ENCODE measurements at regions not wholly inside any gene's neighbourhood (a gene's known extent, or its start where the extent isn't known, plus 50 kb on each side); places are given as distances from the start of the nearest gene placed in this dataset.

- no peak overlapping the region for H2AFZ ChIP-seq (ENCODE audit: low read length)
- H3K27ac ChIP-seq (ENCODE audit: low read length), result no peak overlapping the region
- H3K36me3 ChIP-seq (replicated peaks; ENCODE audit: insufficient read depth, low read length), result no peaks in the 10 kb centered on the region
- no peak overlapping the region for H3K4me3 ChIP-seq (ENCODE audit: low read length)
- no peaks in the 10 kb centered on the region for H3F3A ChIP-seq (ENCODE audit: insufficient read depth, low read length)
- H3K27me3 ChIP-seq (replicated peaks; ENCODE audit: insufficient read depth, low read length), result no peaks in the 10 kb centered on the region
- no peaks in the 10 kb centered on the region for H3K9me3 ChIP-seq (replicated peaks; ENCODE audit: insufficient read depth, low read length)
- no peak for DNase-seq
- no peaks in the 10 kb centered on the region for H3K79me2 ChIP-seq (ENCODE audit: low read length)
- no peak for TF ChIP-seq EZH2phosphoT487 (IDR thresholded peaks at IDR 0.05; ENCODE audit: low read length)
- TF ChIP-seq CTCF (IDR thresholded peaks at IDR 0.05; ENCODE audit: low read length), result no peak
- TF ChIP-seq EZH2 (optimal IDR thresholded peaks at IDR 0.05; ENCODE audit: low read depth, low read length), result no peak
- no peak overlapping the region for H3K4me2 ChIP-seq (ENCODE audit: low read depth, low read length)
- H4K20me1 ChIP-seq (ENCODE audit: insufficient read depth, low read length), result no peaks in the 10 kb centered on the region
- H3K4me1 ChIP-seq (ENCODE audit: low read length), result no peaks in the 10 kb centered on the region
- no peak overlapping the region for H3K9ac ChIP-seq (ENCODE audit: low read length)
- H3K9me2 ChIP-seq (replicated peaks; ENCODE audit: insufficient read depth, low read length), result no peaks in the 10 kb centered on the region
These were observed 362.7 kb downstream of the REEP3 start for GRCh38 chr10:63883861-63884260.

- TF ChIP-seq EZH2phosphoT487 (IDR thresholded peaks at IDR 0.05; ENCODE audit: low read length) (no peak), EZH2 (optimal IDR thresholded peaks at IDR 0.05; ENCODE audit: low read depth, low read length) (no peak), CTCF (IDR thresholded peaks at IDR 0.05; ENCODE audit: low read length) (no peak)
- Histone ChIP-seq H3K27me3 (replicated peaks; ENCODE audit: insufficient read depth, low read length) (no peaks in the 10 kb centered on the region), H2AFZ (ENCODE audit: low read length) (no peak overlapping the region), H3K9me3 (replicated peaks; ENCODE audit: insufficient read depth, low read length) (no peaks in the 10 kb centered on the region), H3K36me3 (replicated peaks; ENCODE audit: insufficient read depth, low read length) (no peaks in the 10 kb centered on the region), H3K79me2 (ENCODE audit: low read length) (no peaks in the 10 kb centered on the region), H3K4me1 (ENCODE audit: low read length) (no peaks in the 10 kb centered on the region), H3K9ac (ENCODE audit: low read length) (no peak overlapping the region), H3K4me3 (ENCODE audit: low read length) (no peak overlapping the region), H3K27ac (ENCODE audit: low read length) (no peak overlapping the region), H3K4me2 (ENCODE audit: low read depth, low read length) (no peak overlapping the region), H4K20me1 (ENCODE audit: insufficient read depth, low read length) (no peaks in the 10 kb centered on the region), H3F3A (ENCODE audit: insufficient read depth, low read length) (no peaks in the 10 kb centered on the region), H3K9me2 (replicated peaks; ENCODE audit: insufficient read depth, low read length) (no peaks in the 10 kb centered on the region)
- no peak for DNase-seq
These were observed 363.2 kb downstream of the REEP3 start for GRCh38 chr10:63884426-63884825.

GRCh38 chr10:63885156-63885555 lies 364.0 kb downstream of the REEP3 start:
- Histone ChIP-seq H3K27me3 (replicated peaks; ENCODE audit: insufficient read depth, low read length) (no peaks in the 10 kb centered on the region), H4K20me1 (ENCODE audit: insufficient read depth, low read length) (no peaks in the 10 kb centered on the region), H3K27ac (ENCODE audit: low read length) (no peak overlapping the region), H3K4me2 (ENCODE audit: low read depth, low read length) (no peak overlapping the region), H3F3A (ENCODE audit: insufficient read depth, low read length) (no peaks in the 10 kb centered on the region), H3K79me2 (ENCODE audit: low read length) (no peaks in the 10 kb centered on the region), H2AFZ (ENCODE audit: low read length) (no peak overlapping the region), H3K4me3 (ENCODE audit: low read length) (no peak overlapping the region), H3K9me2 (replicated peaks; ENCODE audit: insufficient read depth, low read length) (no peaks in the 10 kb centered on the region), H3K36me3 (replicated peaks; ENCODE audit: insufficient read depth, low read length) (no peaks in the 10 kb centered on the region), H3K9ac (ENCODE audit: low read length) (no peak overlapping the region), H3K4me1 (ENCODE audit: low read length) (no peaks in the 10 kb centered on the region), H3K9me3 (replicated peaks; ENCODE audit: insufficient read depth, low read length) (no peaks in the 10 kb centered on the region)
- TF ChIP-seq EZH2 (optimal IDR thresholded peaks at IDR 0.05; ENCODE audit: low read depth, low read length) (no peak), EZH2phosphoT487 (IDR thresholded peaks at IDR 0.05; ENCODE audit: low read length) (no peak), CTCF (IDR thresholded peaks at IDR 0.05; ENCODE audit: low read length) (no peak)
- no peak for DNase-seq

Data from MM.1S (cell line).